ENCODE measurements at regions not wholly inside any gene's neighbourhood (a gene's known extent, or its start where the extent isn't known, plus 50 kb on each side); places are given as distances from the start of the nearest gene placed in this dataset.

DNA sequence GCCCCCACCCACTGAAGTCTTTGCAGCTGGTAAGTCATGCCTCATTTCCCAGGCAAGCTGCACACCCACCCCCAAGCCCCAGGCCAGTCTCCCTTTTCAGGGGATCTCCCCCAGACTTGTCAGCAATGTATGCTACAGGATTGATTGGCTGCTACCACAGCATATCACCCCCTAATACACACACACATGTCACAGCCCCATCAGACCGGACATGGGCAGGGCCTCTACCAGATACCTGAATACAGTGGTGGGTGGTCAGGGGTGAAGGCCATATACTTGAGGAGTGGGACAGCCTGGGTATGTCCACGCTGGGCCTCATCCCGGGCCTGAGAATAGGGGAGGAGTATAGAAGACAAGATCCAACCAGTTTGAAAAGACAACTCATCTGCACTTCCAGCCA lies 63.4 kb upstream of the ARAP3 start:
- no peak for DNase-seq

- DNase-seq = no peak
Measured at GRCh38 chr5:141743866-141744272, 61.8 kb upstream of the ARAP3 start.

GRCh38 chr5:141742866-141743851 lies 61.1 kb upstream of the ARAP3 start:
- no peak for DNase-seq

DNA sequence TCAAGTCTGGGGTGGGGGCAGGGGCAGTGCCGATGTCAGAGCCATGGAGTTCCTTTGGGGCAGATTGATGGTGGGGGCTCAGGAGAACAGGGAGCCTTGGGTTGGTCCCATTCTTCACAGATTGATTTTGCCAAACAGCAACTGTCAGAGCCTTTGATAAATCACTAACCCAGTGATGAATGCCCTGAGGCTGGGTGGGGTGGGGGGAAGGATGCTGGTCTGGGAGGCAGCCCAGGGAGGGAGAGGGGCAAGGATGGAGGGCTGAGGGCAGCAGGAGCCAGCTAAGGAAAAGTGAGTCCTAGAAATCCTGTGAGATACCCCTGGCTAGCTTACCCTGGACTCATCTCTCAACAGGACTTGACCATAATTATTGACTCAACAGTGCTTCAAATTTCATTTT lies 60.1 kb upstream of the ARAP3 start:
- DNase-seq = no peak

DNA sequence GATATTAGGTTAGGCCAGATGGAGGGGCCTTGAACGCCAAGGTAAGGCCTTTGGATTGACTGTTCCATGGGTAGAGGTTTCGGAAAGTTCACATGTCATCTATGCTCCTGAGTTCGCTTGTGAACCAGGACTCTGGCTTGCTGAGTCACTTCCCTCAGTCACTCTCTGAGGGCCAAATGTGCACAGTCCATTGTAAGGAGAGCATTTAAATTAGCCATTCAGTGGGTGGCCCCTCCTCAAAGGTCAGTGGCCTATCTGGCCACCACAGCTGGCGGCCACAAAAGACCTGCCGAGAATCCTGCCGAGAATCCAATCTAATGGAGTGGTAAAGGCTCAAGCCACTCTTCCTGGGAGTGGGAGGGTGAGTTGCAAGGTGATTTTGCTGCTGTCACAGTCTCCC lies 58.9 kb upstream of the ARAP3 start:
- DNase-seq = no peak

- DNase-seq = no peak
Measured at GRCh38 chr5:141737535-141737934, 55.5 kb upstream of the ARAP3 start.

- no peak for DNase-seq
Measured at GRCh38 chr5:141735823-141736222, 53.8 kb upstream of the ARAP3 start.

DNA sequence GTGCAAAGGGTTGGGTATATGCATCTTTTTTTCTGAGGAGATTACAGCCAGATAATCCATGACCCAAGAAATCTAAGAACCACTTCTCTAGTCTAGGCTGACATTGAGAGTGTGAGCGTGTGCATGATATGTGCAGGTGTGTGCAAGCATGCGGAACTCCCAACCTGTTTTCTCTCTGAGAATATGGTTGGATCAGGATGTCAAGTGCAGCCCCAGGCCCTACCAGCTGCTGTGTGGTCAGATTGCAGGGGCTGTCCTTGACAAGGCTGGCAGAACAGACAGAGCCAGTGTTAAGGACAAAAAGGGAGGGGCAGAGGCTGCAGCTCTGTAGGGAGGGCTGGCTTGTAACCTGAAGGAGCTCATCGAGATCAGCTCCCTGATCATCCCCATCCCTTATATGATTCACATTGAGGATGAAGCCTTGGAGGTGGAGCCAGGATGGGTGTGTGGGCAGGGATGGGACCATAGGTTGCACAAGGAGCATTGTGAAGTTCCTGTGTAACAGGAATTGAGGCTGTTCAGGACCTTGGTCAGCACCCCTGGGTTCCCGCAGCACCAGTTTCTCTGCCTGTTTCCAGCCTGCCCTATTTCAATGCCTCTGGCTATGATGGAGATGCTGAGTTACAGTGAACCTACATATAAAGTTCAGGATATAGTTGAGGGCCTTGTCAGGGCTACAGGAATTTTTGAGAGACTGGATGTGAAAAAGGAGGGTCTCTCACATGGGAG lies 52.6 kb upstream of the ARAP3 start:
- DNase-seq = peak in 1 of 2 experiments; percentile 13

DNA sequence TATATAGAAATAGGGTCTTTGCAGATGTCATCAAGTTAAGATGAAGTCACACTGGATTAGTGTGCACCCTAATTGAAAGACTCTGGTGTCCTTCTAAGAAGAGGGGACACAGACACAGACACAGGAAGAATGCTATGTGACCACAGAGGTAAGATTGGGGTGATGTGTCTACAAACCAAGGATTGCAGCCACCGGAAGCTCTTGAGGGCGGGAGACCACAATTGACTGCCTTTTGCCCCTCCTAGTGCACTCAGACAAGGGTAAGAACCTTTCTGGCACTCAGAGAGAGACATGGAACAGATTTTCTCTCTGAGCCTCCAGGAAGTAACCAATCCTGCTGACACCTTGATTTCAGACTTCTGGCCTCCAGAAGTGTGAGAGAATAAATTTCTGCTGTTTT lies 51.2 kb upstream of the ARAP3 start:
- no peak for DNase-seq

DNA sequence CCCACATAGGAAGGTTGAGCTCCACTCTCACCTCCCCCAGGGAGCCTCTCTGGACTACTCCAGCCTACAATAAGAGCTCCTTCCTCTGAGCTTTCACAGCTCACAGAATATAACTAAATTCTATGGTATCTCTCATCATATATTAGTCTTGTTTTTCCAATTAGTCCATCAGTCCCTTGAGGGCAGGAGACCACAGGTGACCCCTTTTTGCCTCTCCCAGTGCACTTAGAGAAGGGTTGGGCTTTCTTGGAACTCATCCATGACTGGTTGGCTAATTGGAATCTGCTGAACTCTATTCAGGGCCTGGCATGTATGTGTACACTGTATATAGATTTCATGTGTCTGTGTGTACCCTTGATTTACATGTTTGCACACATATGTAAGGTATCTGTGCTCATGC lies 50.4 kb upstream of the ARAP3 start:
- no peak for DNase-seq

Data from stimulated activated CD4-positive, alpha-beta T cell treated with anti-CD3 and anti-CD28 coated beads, Interleukin-4, amount 100 ng/mL, for 4 hours (primary cell).